Endothelial cell of umbilical vein (primary cell): ENCODE measurements at regions not wholly inside any gene's neighbourhood (a gene's known extent, or its start where the extent isn't known, plus 50 kb on each side); places are given as distances from the start of the nearest gene placed in this dataset.

ENCODE experiments used
- CTCF ChIP-seq, 2 donors: IDR thresholded peaks; 1 replicate in 1 of 2; 2 replicates in 1 of 2; pipeline ENCODE4 v1.5.1; 2011; ENCODE audit warnings: low read length in 2 of 2, mild to moderate bottlenecking in 2 of 2, moderate library complexity in 2 of 2, control low read depth in 1 of 2, inconsistent platforms in 1 of 2, low read depth in 1 of 2; ENCODE audit not compliant: insufficient read depth in 1 of 2; ENCODE audit errors: extremely low read depth in 1 of 2
- MYC ChIP-seq: IDR thresholded peaks from one replicate; pipeline ENCODE4 v1.6.1; 2011; ENCODE audit warnings: mild to moderate bottlenecking, low read depth, low read length

- TF ChIP-seq MYC (no peak), CTCF (IDR thresholded peaks at IDR 0.05; ENCODE audit: extremely low read depth in 1 of 2, insufficient read depth in 1 of 2, low read depth in 1 of 2, low read length in 2 of 2) (no peak)
These were observed 89.7 kb upstream of the CNTN1 start for GRCh38 chr12:40602562-40602961.
